ENCODE measurements at regions not wholly inside any gene's neighbourhood (a gene's known extent, or its start where the extent isn't known, plus 50 kb on each side); places are given as distances from the start of the nearest gene placed in this dataset.

- TF ChIP-seq CTCF (IDR thresholded peaks at IDR 0.05): no peak
These were observed 124.2 kb downstream of the CEBPB start for GRCh38 chr20:50314678-50315335.

GRCh38 chr20:50315586-50316551 lies 125.2 kb downstream of the CEBPB start:
- TF ChIP-seq CTCF (IDR thresholded peaks at IDR 0.05): no peak

GRCh38 chr20:50317116-50317515 lies 126.5 kb downstream of the CEBPB start:
- no peak for TF ChIP-seq CTCF (IDR thresholded peaks at IDR 0.05)

GRCh38 chr20:50317609-50318008 lies 127.0 kb downstream of the CEBPB start:
- no peak for TF ChIP-seq CTCF (IDR thresholded peaks at IDR 0.05)

- no peak for TF ChIP-seq CTCF (IDR thresholded peaks at IDR 0.05)
These were observed 128.1 kb downstream of the CEBPB start for GRCh38 chr20:50318710-50319109.

- TF ChIP-seq CTCF (IDR thresholded peaks at IDR 0.05): no peak
These were observed 129.6 kb downstream of the CEBPB start for GRCh38 chr20:50320005-50320900.

All from LNCAP (cell line).